ENCODE measurements at regions not wholly inside any gene's neighbourhood (a gene's known extent, or its start where the extent isn't known, plus 50 kb on each side); places are given as distances from the start of the nearest gene placed in this dataset.

DNA sequence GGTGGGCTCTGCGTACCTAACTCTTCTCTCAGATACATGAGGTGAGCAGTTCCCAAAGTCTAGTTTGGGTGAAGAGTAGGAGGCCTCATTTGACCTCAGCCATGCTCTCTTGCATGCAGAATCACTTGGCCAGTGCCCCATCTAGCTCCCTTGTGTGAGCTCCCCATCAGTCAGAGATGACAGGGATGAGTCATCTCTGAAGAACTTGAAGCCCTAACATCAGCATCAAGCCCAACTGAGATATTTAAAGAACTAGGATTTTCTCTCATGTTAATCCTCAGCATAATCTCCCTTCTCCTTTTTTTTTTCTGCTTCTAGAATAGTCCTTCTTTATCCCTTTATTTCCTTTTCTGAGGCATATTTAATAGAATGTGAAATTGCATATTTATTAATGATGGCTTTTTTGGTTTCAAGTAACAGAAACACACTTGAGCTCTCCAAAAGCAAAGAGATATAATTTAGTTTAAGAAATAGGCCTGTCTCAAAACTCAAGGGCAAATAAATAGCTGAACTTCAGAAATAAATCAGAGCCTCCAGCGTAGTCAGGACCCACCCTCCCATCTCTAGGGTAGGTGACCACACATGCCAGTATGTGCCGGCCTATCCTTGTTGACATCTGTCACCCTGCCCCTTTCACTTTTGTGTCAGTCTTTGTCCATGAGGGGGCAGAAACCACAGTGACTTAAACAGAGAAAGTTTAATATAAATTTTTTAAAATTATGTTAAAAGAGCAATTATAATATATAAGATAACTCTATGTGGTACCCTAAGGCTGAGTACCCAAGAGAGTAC, 112.3 kb downstream of the TSEN15 start (continued):
- TF ChIP-seq JUNB (IDR thresholded peaks at IDR 0.05) (peak; percentile 93), CHD4 (IDR thresholded peaks at IDR 0.05) (no peak), RUNX3 (IDR thresholded peaks at IDR 0.05; ENCODE audit: low read length) (peak; percentile 69), WRNIP1 (IDR thresholded peaks at IDR 0.05; ENCODE audit: borderline replicate concordance, low read depth, low read length) (no peak), EED (IDR thresholded peaks at IDR 0.05; ENCODE audit: low read depth) (peak; percentile 78), ZSCAN29 (IDR thresholded peaks at IDR 0.05) (no peak), NR2C1 (IDR thresholded peaks at IDR 0.05) (no peak), NR2F1 (conservative IDR thresholded peaks at IDR 0.05) (peak; percentile 27; the same call in 1 of the 2 replicates), BHLHE40 (IDR thresholded peaks at IDR 0.05; ENCODE audit: borderline replicate concordance in 1 of 2, low read depth in 2 of 2, low read length in 1 of 2) (no peak), CEBPB (IDR thresholded peaks at IDR 0.05; ENCODE audit: borderline replicate concordance in 1 of 2, low read depth in 2 of 2, low read length in 2 of 2) (no peak), RELA (IDR thresholded peaks at IDR 0.05; ENCODE audit: borderline replicate concordance, partially characterized antibody) (no peak), BCL11A (IDR thresholded peaks at IDR 0.05; ENCODE audit: low read depth, low read length) (peak; percentile 51), SREBF2 (IDR thresholded peaks at IDR 0.05; ENCODE audit: low read length) (no peak), BACH1 (IDR thresholded peaks at IDR 0.05; ENCODE audit: borderline replicate concordance) (peak; percentile 30; the same call in 1 of the 2 replicates)
- TF ChIP-seq, protein P1, sequence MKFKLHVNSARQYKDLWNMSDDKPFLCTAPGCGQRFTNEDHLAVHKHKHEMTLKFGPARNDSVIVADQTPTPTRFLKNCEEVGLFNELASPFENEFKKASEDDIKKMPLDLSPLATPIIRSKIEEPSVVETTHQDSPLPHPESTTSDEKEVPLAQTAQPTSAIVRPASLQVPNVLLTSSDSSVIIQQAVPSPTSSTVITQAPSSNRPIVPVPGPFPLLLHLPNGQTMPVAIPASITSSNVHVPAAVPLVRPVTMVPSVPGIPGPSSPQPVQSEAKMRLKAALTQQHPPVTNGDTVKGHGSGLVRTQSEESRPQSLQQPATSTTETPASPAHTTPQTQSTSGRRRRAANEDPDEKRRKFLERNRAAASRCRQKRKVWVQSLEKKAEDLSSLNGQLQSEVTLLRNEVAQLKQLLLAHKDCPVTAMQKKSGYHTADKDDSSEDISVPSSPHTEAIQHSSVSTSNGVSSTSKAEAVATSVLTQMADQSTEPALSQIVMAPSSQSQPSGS (IDR thresholded peaks at IDR 0.05; ENCODE audit: low read length) = peak; percentile 23; the same call in 1 of the 2 replicates
- TF ChIP-seq, protein P2, sequence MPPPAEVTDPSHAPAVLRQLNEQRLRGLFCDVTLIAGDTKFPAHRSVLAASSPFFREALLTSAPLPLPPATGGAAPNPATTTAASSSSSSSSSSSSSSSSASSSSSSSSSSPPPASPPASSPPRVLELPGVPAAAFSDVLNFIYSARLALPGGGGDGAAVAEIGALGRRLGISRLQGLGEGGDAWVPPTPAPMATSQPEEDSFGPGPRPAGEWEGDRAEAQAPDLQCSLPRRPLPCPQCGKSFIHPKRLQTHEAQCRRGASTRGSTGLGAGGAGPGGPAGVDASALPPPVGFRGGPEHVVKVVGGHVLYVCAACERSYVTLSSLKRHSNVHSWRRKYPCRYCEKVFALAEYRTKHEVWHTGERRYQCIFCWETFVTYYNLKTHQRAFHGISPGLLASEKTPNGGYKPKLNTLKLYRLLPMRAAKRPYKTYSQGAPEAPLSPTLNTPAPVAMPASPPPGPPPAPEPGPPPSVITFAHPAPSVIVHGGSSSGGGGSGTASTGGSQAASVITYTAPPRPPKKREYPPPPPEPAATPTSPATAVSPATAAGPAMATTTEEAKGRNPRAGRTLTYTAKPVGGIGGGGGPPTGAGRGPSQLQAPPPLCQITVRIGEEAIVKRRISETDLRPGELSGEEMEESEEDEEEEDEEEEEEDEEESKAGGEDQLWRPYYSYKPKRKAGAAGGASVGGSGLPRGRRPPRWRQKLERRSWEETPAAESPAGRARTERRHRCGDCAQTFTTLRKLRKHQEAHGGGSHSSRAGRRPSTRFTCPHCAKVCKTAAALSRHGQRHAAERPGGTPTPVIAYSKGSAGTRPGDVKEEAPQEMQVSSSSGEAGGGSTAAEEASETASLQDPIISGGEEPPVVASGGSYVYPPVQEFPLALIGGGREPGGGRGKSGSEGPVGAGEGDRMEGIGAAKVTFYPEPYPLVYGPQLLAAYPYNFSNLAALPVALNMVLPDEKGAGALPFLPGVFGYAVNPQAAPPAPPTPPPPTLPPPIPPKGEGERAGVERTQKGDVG (CRISPR knock-in tag; IDR thresholded peaks at IDR 0.05) = no peak
- TF ChIP-seq, protein P3, sequence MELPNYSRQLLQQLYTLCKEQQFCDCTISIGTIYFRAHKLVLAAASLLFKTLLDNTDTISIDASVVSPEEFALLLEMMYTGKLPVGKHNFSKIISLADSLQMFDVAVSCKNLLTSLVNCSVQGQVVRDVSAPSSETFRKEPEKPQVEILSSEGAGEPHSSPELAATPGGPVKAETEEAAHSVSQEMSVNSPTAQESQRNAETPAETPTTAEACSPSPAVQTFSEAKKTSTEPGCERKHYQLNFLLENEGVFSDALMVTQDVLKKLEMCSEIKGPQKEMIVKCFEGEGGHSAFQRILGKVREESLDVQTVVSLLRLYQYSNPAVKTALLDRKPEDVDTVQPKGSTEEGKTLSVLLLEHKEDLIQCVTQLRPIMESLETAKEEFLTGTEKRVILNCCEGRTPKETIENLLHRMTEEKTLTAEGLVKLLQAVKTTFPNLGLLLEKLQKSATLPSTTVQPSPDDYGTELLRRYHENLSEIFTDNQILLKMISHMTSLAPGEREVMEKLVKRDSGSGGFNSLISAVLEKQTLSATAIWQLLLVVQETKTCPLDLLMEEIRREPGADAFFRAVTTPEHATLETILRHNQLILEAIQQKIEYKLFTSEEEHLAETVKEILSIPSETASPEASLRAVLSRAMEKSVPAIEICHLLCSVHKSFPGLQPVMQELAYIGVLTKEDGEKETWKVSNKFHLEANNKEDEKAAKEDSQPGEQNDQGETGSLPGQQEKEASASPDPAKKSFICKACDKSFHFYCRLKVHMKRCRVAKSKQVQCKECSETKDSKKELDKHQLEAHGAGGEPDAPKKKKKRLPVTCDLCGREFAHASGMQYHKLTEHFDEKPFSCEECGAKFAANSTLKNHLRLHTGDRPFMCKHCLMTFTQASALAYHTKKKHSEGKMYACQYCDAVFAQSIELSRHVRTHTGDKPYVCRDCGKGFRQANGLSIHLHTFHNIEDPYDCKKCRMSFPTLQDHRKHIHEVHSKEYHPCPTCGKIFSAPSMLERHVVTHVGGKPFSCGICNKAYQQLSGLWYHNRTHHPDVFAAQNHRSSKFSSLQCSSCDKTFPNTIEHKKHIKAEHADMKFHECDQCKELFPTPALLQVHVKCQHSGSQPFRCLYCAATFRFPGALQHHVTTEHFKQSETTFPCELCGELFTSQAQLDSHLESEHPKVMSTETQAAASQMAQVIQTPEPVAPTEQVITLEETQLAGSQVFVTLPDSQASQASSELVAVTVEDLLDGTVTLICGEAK (IDR thresholded peaks at IDR 0.05; ENCODE audit: borderline replicate concordance) = no peak
- TF ChIP-seq, protein P4, sequence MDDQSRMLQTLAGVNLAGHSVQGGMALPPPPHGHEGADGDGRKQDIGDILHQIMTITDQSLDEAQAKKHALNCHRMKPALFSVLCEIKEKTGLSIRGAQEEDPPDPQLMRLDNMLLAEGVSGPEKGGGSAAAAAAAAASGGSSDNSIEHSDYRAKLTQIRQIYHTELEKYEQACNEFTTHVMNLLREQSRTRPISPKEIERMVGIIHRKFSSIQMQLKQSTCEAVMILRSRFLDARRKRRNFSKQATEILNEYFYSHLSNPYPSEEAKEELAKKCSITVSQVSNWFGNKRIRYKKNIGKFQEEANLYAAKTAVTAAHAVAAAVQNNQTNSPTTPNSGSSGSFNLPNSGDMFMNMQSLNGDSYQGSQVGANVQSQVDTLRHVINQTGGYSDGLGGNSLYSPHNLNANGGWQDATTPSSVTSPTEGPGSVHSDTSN (IDR thresholded peaks at IDR 0.05; ENCODE audit: insufficient replicate concordance, low read depth, low read length) = peak; percentile 87
- TF ChIP-seq, protein P5, sequence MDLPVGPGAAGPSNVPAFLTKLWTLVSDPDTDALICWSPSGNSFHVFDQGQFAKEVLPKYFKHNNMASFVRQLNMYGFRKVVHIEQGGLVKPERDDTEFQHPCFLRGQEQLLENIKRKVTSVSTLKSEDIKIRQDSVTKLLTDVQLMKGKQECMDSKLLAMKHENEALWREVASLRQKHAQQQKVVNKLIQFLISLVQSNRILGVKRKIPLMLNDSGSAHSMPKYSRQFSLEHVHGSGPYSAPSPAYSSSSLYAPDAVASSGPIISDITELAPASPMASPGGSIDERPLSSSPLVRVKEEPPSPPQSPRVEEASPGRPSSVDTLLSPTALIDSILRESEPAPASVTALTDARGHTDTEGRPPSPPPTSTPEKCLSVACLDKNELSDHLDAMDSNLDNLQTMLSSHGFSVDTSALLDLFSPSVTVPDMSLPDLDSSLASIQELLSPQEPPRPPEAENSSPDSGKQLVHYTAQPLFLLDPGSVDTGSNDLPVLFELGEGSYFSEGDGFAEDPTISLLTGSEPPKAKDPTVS (IDR thresholded peaks at IDR 0.05; ENCODE audit: low read depth, low read length) = peak; percentile 63; the same call in 1 of the 2 replicates

Data from GM12878 (cell line).